ENCODE measurements at regions not wholly inside any gene's neighbourhood (a gene's known extent, or its start where the extent isn't known, plus 50 kb on each side); places are given as distances from the start of the nearest gene placed in this dataset.
"Not testable (repeated sequence)": the region's sequence is repeated elsewhere in the genome, so short reads cannot be mapped to it uniquely, and the experiment has no call there.

GRCh38 chr7:93811198-93811597, 79.4 kb downstream of the TFPI2 start:
- in situ Hi-C loops (cut with MboI; ENCODE audit: low pct_ligation_motif_present in 1 of 4, low pct_unique_long_range_greater_than_20kb in 1 of 4, low sequenced_read_pairs in 3 of 4) = no loop called here

GRCh38 chr7:93810561-93810960, 80.0 kb downstream of the TFPI2 start:
- in situ Hi-C loops (cut with MboI; ENCODE audit: low pct_ligation_motif_present in 1 of 4, low pct_unique_long_range_greater_than_20kb in 1 of 4, low sequenced_read_pairs in 3 of 4) (no loop called here), intact Hi-C loops (cut with DNase I; ENCODE audit: low total_unique reads) (no loop called here)
- no peak for DNase-seq
- Histone ChIP-seq H3K36me3 (no peaks in the 10 kb centered on the region), H3K9me3 (no peaks in the 10 kb centered on the region), H3K27me3 (no peaks in the 10 kb centered on the region), H3K4me1 (no peaks in the 10 kb centered on the region), H3K27ac (no peak overlapping the region), H3K4me3 (no peak overlapping the region)
- TF ChIP-seq POLR2AphosphoS5 (IDR thresholded peaks at IDR 0.05) (no peak), POLR2A (IDR thresholded peaks at IDR 0.05) (no peak), CTCF (IDR thresholded peaks at IDR 0.05) (no peak), EP300 (IDR thresholded peaks at IDR 0.05; ENCODE audit: low read depth) (no peak)

More at GRCh38 chr7:93811198-93811597, 79.4 kb downstream of the TFPI2 start:
- Histone ChIP-seq H3K27ac (no peak overlapping the region), H3K9me3 (no peaks in the 10 kb centered on the region), H3K4me3 (no peak overlapping the region), H3K4me1 (no peaks in the 10 kb centered on the region), H3K36me3 (no peaks in the 10 kb centered on the region), H3K27me3 (no peaks in the 10 kb centered on the region)
- intact Hi-C loops (cut with DNase I; ENCODE audit: low total_unique reads) = no loop called here
- no peak for DNase-seq
- no peak for TF ChIP-seq CTCF (IDR thresholded peaks at IDR 0.05)
- no peak for TF ChIP-seq EP300 (IDR thresholded peaks at IDR 0.05; ENCODE audit: low read depth)

GRCh38 chr7:93804726-93805125, 85.8 kb downstream of the TFPI2 start:
- 55 to 75% methylated on average over 3 of the region's 3 CpGs for WGBS, 2 donors (ENCODE audit: low coverage in 1 of 2)
- Histone ChIP-seq H3K27me3 (no peaks in the 10 kb centered on the region), H3K36me3 (no peaks in the 10 kb centered on the region), H3K4me3 (no peak overlapping the region), H3K4me1 (no peaks in the 10 kb centered on the region), H3K27ac (no peak overlapping the region), H3K9me3 (no peaks in the 10 kb centered on the region)
- no peak for DNase-seq
- in situ Hi-C loops (cut with MboI; ENCODE audit: low pct_ligation_motif_present in 1 of 4, low pct_unique_long_range_greater_than_20kb in 1 of 4, low sequenced_read_pairs in 3 of 4) = no loop called here
- intact Hi-C loops (cut with DNase I; ENCODE audit: low total_unique reads) = no loop called here
- TF ChIP-seq POLR2AphosphoS5 (IDR thresholded peaks at IDR 0.05) (no peak), POLR2A (IDR thresholded peaks at IDR 0.05) (no peak)

- intact Hi-C loops (cut with DNase I; ENCODE audit: low total_unique reads) = no loop called here
- no peaks in the 10 kb centered on the region for H3K9me3 ChIP-seq
- TF ChIP-seq EP300 (IDR thresholded peaks at IDR 0.05; ENCODE audit: low read depth) (no peak), POLR2AphosphoS5 (IDR thresholded peaks at IDR 0.05) (no peak), CTCF (IDR thresholded peaks at IDR 0.05) (peak in 1 of 5 experiments; percentile 17)
- in situ Hi-C loops (cut with MboI; ENCODE audit: low pct_ligation_motif_present in 1 of 4, low pct_unique_long_range_greater_than_20kb in 1 of 4, low sequenced_read_pairs in 3 of 4) = no loop called here
- H3K27me3 ChIP-seq = no peaks in the 10 kb centered on the region
- 68 to 72% methylated on average over 5 of the region's 5 CpGs for WGBS, 2 donors (ENCODE audit: low coverage in 1 of 2)
- no peak overlapping the region for H3K4me3 ChIP-seq
- no peak for DNase-seq
- no peak overlapping the region for H3K27ac ChIP-seq
- H3K4me1 ChIP-seq = no peaks in the 10 kb centered on the region
- no peaks in the 10 kb centered on the region for H3K36me3 ChIP-seq
Observed at GRCh38 chr7:93799750-93800357, 90.7 kb downstream of the TFPI2 start.

GRCh38 chr7:93793084-93793697, 97.4 kb downstream of the TFPI2 start:
- in situ Hi-C loops (cut with MboI; ENCODE audit: low pct_ligation_motif_present in 1 of 4, low pct_unique_long_range_greater_than_20kb in 1 of 4, low sequenced_read_pairs in 3 of 4); DNase-seq: not testable (repeated sequence)
- 89% methylated on average over 33 of the region's 33 CpGs; no CpG with 5 or more reads in 1 of the 2 donors for WGBS, 2 donors (ENCODE audit: low coverage in 1 of 2)

More at GRCh38 chr7:93793084-93793697, 97.4 kb downstream of the TFPI2 start:
- intact Hi-C loops (cut with DNase I; ENCODE audit: low total_unique reads); H3K4me3 ChIP-seq; H3K27ac ChIP-seq; H3K27me3 ChIP-seq; H3K4me1 ChIP-seq; H3K36me3 ChIP-seq; H3K9me3 ChIP-seq: not testable (repeated sequence)
